Limb (tissue), 2 donors: ENCODE measurements at regions not wholly inside any gene's neighbourhood (a gene's known extent, or its start where the extent isn't known, plus 50 kb on each side); places are given as distances from the start of the nearest gene placed in this dataset.
A peak's percentile ranks its signal among the peaks of the same experiment; 100 is the strongest.

Experiments
- DNase-seq, 2 donors: peaks; one replicate each; pipeline ENCODE4 v3.0.0-alpha.2; 2016; ENCODE audit errors: extremely low spot score in 2 of 2

DNA sequence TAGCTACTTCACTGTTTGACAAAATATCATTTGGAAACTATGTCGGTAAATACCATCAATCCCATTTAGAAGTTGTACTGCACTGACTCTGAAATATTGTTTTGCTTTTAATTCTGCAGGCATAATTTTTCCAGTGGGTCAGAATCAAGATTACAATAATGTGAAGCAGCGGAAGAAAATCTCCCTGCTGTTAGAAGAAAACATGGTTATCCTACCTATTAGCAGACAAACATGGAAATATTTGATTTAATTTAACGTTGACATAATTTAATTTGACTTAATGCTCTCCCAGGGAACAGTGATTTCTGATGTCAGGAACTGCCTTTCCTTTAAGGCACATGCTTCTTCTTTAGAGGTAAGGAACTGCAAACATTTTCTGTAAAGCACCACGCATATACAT, 634.0 kb downstream of the LTN1 start:
- no peak for DNase-seq

DNA sequence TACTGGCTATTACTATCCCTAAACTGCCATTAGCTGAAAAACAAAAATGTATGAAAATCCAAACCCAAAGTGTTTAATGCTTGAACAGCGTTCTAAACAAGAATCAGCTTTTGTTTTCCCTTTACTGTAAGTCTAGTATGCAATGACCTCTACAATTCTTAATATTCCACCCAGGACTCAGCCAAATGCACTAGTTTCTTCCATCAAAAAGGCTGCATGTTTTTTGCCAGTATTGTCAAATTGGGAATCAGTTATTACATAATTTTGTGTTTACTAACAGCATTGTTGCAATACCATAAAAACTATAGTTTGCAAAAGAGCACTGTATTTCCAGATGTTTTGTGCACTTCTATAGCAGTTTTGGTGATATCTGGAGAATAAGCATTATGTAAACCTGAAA, 634.5 kb downstream of the LTN1 start:
- no peak for DNase-seq

DNA sequence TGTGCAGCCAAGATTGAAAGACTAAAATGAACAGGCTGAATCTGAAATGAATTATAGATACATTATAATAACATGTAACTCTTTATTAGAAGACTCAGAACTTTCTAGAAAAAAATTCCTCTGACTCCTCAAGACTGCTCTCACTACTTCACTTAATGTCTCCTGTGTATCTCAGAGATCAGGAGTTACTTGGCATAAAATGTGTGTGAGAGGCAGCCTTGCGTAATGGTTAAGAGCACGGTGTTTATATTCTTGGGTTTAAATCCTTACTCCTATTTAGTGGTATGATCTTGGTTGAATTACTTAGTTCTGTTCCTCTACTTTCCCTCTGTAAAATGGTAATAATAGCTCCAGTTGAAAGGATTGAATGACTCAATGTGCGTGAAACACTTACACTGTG, 634.9 kb downstream of the LTN1 start:
- DNase-seq = peak in 1 of 2 donors; percentile 18

GRCh38 chr21:28356422-28356821, 636.3 kb downstream of the LTN1 start:
- DNase-seq = no peak

DNA sequence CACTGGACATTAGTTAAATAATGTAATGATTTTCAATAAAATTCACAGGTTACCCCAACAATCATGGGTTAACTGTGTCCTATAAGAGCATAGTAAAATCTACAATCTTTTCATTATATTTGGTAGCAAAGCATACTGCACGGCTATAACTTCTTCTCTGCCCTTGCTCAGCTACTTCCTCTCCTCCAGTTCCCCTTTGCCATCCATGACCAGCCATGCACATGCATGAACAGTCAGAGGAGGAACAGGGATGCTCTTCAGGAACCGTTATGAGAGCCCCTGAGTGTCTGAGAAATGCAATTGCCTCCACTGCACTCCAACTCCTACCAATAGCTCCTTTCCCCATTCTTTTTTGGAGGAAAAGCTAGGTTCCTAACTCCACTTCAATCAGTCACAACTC, 646.7 kb downstream of the LTN1 start:
- no peak for DNase-seq

DNA sequence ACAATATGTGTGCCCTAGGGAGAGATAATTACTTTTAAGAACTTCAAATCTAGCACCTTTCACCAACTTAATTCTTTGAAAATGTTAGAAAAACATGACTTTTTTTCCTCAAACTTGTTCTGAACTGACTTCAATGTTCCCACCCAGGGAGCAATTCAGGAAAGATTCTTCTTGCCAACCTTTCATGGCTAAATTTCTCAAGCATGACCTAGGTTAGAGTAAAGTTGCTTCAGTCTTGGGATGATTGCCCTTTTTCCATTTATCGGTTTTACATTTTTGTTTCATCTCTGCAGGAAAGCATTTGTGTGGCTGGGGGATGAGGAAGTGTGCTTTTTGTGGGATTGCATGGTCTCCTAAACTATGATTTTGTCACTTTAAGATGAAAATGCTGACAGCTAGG, 647.7 kb downstream of the LTN1 start:
- no peak for DNase-seq

GRCh38 chr21:28342212-28342810, 650.4 kb downstream of the LTN1 start:
- DNase-seq = peak in 1 of 2 donors; percentile 19

DNA sequence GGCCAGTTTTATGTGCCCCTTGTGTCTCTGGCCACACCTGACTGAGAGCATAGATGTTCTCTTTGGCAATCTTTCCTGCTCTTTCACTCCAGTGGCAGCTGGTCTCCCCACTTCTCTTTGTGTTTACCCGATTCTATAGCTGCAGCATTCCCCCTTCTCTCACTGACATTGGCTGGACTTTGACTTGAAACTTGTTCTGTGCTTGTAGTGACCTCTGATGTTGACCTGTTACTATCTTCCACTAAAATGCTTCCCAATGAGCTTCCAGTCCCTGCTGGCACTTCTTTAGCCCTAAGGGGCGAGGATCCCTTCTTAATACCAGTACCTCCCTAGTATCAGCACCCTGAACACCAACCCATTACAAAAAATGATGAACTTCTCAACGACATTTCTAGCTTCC, 653.3 kb downstream of the LTN1 start:
- no peak for DNase-seq

GRCh38 chr21:28338701-28339305, 653.9 kb downstream of the LTN1 start:
- DNase-seq = no peak

DNA sequence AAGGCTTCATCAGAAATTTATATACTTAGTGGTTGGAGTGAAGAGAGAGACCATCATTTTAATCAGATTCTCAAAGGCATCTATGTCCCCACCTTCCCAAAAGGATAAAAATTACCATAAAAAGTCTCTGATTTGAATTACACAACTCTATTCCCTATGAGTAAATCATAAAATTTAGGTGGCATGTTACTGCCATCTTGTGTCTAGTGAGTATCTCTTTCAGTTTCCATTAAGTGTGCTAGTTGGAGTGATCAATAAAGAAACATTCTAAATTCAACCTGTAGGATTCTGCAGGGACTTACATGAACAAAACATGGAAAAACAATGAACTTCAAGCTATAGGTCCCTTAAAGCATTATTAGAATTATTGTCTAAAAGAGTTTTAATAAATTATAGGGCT, 655.4 kb downstream of the LTN1 start:
- peak in 1 of 2 donors; percentile 52 for DNase-seq

- DNase-seq = peak; percentile 36 to 86
These were observed 656.4 kb downstream of the LTN1 start for GRCh38 chr21:28336314-28336713.

GRCh38 chr21:28334407-28334806, 658.3 kb downstream of the LTN1 start:
- DNase-seq = no peak

DNA sequence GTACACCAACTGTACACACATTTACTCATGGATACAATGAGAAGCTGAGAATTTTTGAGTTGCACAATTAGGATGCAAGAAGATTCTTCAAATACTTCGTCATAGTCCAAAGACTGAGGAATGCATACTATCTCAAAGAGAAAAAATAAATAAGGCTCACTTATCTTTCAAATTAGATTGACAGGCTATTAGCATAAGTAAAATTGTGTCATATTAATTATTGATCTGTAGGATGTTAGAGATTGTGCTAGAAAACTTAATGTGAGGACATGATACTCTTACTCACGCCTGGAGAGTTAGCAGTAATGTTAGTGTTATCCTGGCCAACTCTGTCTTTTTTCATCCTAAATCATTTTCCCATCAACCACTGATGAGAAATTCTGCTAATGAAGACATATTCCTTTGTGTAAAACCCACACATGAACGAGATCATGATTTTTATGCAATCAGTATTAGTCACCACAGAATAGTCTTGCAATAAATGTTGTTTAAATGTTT, 659.0 kb downstream of the LTN1 start:
- no peak for DNase-seq

GRCh38 chr21:28332796-28333195, 659.9 kb downstream of the LTN1 start:
- DNase-seq = no peak

DNA sequence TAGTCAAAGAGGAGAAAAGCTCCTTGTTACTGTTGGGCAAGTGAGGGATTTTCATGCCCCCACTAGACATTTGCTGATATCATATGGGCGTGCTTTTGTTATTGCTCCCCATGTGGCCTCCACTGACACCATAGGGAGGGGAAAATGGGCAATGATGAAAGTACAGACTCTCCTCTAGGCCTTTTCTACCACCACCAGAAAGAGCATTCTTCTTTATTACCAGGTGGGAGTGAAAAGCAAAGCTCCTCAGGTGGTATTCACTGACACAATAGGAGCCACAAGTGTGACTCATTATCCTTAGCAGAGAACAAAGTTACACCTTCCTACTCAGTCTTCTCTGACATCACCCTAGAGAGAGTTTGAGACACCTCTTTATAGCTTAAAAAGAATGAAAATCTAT, 667.1 kb downstream of the LTN1 start:
- no peak for DNase-seq

GRCh38 chr21:28324690-28325089, 668.0 kb downstream of the LTN1 start:
- no peak for DNase-seq

- no peak for DNase-seq
These were observed 675.3 kb downstream of the LTN1 start for GRCh38 chr21:28317177-28317950.

- no peak for DNase-seq
These were observed 681.1 kb downstream of the LTN1 start for GRCh38 chr21:28311411-28312190.

- DNase-seq = no peak
These were observed 682.0 kb downstream of the LTN1 start for GRCh38 chr21:28310711-28311110.

GRCh38 chr21:28310171-28310685, 682.4 kb downstream of the LTN1 start:
- DNase-seq = no peak

DNA sequence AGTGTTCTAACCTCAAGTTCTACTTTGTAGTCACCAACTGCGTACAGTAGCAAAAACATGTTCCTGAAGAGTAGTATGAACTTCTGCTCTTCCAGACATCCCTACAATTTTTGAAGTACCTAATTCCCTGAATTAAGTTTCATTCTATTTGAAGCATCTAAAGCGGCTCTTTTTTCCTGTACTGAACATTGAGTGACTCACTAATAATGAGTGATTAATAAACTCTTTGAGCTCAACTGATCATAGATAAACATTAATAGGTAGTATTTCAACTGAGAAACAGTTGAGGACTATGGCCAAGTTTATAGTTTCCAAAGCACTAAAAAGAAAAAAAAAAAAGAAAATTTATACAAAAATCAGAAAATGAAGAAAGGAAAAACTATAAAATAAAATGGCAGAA, 683.1 kb downstream of the LTN1 start:
- no peak for DNase-seq

GRCh38 chr21:28308516-28308915, 684.2 kb downstream of the LTN1 start:
- no peak for DNase-seq
